Fibroblast of villous mesenchyme (primary cell): ENCODE measurements at regions not wholly inside any gene's neighbourhood (a gene's known extent, or its start where the extent isn't known, plus 50 kb on each side); places are given as distances from the start of the nearest gene placed in this dataset.
"Not testable (repeated sequence)": the region's sequence is repeated elsewhere in the genome, so short reads cannot be mapped to it uniquely, and the experiment has no call there.

Experiments used
- DNase-seq: peaks from one replicate; pipeline ENCODE4 v3.0.0-alpha.2; 2010; ENCODE audit warnings: low read depth
- H3K4me3 ChIP-seq: 2 replicates; pipeline ENCODE4 v1.5.1; 2011; ENCODE audit warnings: low read depth, mild to moderate bottlenecking, low read length
- CTCF ChIP-seq: IDR thresholded peaks from 2 replicates; pipeline ENCODE4 v1.5.1; 2012; ENCODE audit warnings: low read depth, mild to moderate bottlenecking, low read length; ENCODE audit not compliant: insufficient read depth

DNA sequence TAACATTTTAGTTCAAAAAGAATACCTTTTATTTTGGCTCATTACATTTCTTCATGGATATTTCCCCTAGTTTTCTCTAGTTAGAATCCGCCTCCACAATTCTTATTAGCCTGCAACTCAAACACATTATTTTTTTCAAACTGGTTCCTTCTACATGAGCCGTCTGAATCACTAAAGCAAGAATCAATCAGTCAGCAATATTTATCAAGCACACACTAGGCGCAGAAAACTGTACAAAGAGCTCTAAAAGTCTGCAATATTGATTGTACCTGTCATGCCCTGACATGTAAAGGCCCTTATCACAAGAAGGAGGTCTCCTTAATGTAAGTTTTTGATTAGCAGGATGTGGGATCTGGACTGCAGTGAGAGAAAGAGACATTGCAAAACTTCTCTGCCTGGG lies 94.8 kb upstream of the CENPE start:
- H3K4me3 ChIP-seq = no peak overlapping the region
- DNase-seq = no peak
- TF ChIP-seq CTCF = no peak

GRCh38 chr4:103292373-103292772 lies 94.2 kb upstream of the CENPE start:
- TF ChIP-seq CTCF = no peak
- H3K4me3 ChIP-seq = no peak overlapping the region
- DNase-seq = no peak

DNA sequence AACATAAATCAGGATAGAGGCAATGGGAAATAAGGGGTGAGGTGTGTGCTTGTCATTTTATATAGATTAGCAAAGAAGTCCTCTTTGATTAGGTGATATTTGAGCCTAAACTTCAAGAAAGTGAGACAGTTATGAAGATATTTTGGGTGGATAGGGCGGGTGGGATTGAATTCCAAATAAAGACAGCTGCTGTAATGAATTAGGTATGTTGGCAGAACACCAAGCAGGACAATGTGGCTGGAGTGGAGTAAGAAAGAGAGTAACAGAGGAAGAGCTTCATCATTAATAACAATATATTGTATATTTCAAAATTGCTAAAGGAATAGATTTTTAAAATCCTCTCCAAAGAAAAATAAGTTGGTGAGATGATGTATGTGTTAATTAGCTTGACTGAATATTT lies 91.0 kb upstream of the CENPE start:
- no peak for DNase-seq
- no peak overlapping the region for H3K4me3 ChIP-seq
- no peak for TF ChIP-seq CTCF

- no peak overlapping the region for H3K4me3 ChIP-seq
- TF ChIP-seq CTCF = no peak
- DNase-seq = no peak
Measured at GRCh38 chr4:103272174-103272573, 74.0 kb upstream of the CENPE start.

DNA sequence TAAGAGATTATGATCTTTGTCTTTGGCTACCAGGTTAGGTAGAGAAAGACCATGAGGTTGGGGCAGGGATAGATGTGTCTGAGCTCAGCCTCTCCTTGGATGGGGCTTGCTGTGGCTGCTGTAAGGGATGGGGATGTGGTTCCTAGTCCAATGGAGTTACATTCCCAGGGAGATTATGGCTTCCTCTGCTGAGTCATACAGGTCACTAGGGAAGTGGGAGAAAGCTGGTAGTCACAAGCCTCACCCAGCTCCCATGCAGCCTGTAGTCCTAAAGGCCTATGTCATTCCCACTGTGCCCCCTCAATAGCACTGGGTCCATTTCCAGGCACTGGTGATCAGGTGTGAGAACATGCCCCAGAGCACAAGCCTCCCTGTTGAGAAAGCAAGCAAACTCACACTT lies 70.6 kb upstream of the CENPE start:
- DNase-seq = no peak
- H3K4me3 ChIP-seq = no peak overlapping the region
- no peak for TF ChIP-seq CTCF

GRCh38 chr4:103264905-103265304 lies 66.8 kb upstream of the CENPE start:
- TF ChIP-seq CTCF = no peak
- no peak overlapping the region for H3K4me3 ChIP-seq
- no peak for DNase-seq

DNA sequence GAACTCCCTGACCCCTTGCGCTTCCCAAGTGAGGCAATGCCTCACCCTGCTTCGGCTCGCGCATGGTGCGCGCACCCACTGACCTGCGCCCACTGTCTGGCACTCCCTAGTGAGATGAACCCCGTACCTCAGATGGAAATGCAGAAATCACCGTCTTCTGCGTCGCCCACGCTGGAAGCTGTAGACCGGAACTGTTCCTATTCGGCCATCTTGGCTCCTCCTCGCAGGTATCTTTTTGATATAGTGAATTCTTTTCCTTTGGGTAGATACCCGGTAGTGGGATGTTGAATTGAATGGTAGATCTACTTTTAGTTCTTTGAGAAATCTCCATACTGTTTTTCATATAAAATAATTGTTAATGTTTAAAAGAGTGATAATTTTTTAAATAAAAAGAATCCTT lies 57.9 kb upstream of the CENPE start:
- not testable (repeated sequence) for DNase-seq
- H3K4me3 ChIP-seq = peak overlapping the region; percentile 41
